ENCODE measurements at regions not wholly inside any gene's neighbourhood (a gene's known extent, or its start where the extent isn't known, plus 50 kb on each side); places are given as distances from the start of the nearest gene placed in this dataset.

- TF ChIP-seq ARNTL (CRISPR knock-in tag; IDR thresholded peaks at IDR 0.05; ENCODE audit: borderline replicate concordance, low read depth) (no peak), GLIS3 (CRISPR knock-in tag; IDR thresholded peaks at IDR 0.05) (no peak), ZNF8 (CRISPR knock-in tag; IDR thresholded peaks at IDR 0.05) (no peak), RARB (CRISPR knock-in tag; IDR thresholded peaks at IDR 0.05) (no peak), CSDC2 (CRISPR knock-in tag; IDR thresholded peaks at IDR 0.05) (no peak)
- TF ChIP-seq, protein P1, sequence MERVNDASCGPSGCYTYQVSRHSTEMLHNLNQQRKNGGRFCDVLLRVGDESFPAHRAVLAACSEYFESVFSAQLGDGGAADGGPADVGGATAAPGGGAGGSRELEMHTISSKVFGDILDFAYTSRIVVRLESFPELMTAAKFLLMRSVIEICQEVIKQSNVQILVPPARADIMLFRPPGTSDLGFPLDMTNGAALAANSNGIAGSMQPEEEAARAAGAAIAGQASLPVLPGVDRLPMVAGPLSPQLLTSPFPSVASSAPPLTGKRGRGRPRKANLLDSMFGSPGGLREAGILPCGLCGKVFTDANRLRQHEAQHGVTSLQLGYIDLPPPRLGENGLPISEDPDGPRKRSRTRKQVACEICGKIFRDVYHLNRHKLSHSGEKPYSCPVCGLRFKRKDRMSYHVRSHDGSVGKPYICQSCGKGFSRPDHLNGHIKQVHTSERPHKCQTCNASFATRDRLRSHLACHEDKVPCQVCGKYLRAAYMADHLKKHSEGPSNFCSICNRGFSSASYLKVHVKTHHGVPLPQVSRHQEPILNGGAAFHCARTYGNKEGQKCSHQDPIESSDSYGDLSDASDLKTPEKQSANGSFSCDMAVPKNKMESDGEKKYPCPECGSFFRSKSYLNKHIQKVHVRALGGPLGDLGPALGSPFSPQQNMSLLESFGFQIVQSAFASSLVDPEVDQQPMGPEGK (CRISPR knock-in tag; IDR thresholded peaks at IDR 0.05; ENCODE audit: borderline replicate concordance), result no peak
Measured at GRCh38 chr9:129434187-129434586, 186.7 kb downstream of the C9orf50 start.

Measured in SK-N-SH treated with all-trans-retinoic acid at 6 μM for 48 hours (cell line).